Germinal center (tissue), 1 donor: ENCODE measurements at regions not wholly inside any gene's neighbourhood (a gene's known extent, or its start where the extent isn't known, plus 50 kb on each side); places are given as distances from the start of the nearest gene placed in this dataset.
A peak's percentile ranks its signal among the peaks of the same experiment; 100 is the strongest.
"Not testable (repeated sequence)": the region's sequence is repeated elsewhere in the genome, so short reads cannot be mapped to it uniquely, and the experiment has no call there.

Experiments used
- DNase-seq: peaks from one replicate; pipeline ENCODE4 v3.0.0; 2012; ENCODE audit warnings: mixed read lengths, low spot score

GRCh38 chr10:9910446-9910845, 1107.2 kb upstream of the CELF2 start:
- no peak for DNase-seq

DNA sequence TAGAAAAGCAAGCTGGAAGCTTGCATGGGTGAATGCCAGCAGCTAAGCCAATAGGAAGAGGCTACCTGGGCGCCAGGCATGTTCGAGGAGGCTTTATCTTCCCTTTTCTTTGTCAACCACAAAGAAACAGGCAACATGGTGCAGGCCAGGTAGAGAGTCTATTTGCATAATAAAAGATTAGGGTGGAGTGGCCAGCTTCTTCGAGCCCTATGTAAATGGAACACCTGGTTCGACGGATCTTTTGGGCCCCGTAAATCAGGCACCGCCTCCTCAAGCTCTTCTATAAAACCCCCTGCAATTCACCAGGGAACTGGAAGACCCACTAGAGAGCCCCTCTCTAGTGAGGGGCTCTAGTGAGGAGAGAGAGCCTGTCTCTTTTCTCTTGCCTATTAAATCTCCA, 1106.2 kb upstream of the CELF2 start:
- no peak for DNase-seq

DNA sequence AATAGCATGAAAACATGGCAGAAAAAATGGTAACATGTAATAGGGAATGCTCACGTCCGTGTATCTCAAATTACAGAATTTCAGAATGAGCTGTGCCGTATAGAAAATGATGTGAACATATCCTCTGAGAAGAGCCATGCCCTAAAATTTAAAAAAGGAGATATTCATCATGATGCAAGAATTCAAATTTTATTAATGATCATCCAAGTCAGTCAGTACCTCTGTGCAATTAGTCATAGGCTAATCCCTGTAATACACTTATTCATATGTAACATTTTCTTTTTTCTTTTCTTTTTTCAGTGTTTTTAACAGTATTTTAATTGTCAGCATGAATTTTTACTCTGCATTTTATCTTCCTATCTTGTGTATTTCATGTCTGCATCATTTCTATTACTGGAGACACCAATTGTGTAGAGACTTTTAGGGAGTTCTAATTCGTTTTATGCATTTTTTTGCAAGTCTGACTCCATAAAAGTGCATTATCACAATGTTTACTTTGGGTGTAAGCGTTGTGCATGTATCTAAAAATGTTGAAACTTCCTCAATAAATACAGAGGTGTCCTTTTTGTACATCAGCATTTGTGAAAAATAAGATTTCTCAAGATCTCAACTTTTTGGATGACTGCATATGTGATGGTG, 1103.7 kb upstream of the CELF2 start:
- DNase-seq, result no peak

- DNase-seq, result no peak
Measured at GRCh38 chr10:9921544-9921943, 1096.1 kb upstream of the CELF2 start.

DNA sequence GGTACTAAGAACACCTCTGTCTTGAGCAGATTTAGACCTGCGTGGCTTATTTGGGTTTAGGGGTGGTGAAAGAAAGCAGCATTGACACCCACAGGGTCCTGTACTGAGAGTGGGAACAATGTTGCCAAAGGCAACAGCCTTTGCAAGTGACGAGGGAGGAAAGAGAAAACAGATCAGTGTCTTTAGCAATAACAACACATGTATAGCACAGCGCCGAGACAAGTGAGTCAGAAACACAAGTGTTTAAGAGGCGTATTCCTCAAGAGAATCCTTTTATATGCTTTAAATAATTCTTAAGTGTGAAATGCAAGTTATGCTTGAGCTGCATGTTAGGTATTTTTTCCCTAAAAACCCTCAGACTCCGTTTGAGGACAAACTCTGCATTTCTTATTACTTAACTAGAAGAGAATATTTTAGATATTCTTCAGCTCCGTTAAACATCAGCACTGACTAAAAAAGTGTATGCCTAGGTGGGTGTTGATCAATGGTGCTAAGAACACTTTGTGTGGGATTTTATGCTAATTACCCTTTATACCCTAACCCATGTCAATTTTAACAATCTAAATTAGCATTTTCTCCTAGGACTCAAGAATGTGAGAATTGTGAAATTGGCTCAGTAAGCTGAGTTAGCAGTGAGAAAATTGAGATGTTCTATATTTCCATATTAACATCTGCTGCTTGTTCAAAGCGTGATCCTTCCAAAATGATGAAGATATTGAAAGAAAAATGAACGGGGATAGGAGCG, 1095.4 kb upstream of the CELF2 start:
- no peak for DNase-seq

DNA sequence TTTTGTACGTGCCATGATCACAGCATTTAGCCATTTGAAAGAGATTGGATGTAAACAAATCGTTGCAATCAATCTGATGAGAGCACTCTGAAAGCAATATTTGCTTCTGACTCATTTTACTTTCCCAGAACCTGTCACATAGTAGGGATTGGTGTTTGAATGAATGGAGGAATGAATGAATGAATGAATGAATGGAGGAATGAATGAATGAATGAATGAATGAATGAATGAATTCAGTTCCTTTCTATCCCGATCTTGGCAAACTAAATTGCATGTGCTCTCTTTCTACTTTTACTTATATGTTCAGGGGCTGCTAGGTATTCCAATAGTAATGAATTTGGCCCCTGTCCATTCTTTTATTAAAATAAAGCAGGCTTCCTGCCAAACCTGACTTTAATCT, 1091.7 kb upstream of the CELF2 start:
- no peak for DNase-seq

DNA sequence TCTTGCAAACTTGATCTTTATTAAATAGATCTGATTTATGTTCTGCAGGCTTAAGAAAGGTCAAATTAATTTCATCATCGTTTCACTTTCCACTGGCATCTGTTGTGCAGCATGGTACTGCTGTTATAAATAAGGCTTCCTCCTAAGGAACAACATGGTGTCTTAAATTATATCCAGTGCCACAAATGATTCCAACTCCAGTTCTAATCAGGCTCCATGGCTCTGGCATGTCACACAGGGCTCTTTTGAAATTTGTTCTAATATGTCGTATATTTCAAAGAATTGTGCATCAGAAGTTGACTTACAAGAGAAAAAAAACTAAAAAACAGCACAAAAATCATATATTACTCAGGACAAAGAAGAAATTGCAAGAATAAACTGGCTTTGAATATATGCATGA, 1090.8 kb upstream of the CELF2 start:
- DNase-seq, result no peak

DNA sequence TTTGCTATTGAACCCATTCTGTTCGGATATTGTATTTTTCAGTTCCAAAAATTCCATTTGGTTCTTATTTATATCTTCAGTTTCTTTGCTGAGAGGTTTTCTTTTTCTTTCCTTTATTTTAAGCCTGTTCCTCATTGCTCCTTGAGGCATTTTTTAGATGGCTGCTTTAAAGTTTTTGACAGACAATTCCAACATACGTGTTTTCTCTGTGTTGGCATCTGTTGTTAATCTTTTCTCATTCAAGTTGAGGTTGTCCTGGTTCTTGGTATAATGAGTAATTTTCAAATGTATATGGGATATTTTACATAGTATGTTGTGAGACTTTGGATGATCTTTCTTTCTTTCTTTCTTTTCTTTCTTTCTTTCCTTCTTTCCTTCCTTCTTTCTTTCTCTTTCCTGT, 1078.0 kb upstream of the CELF2 start:
- no peak for DNase-seq

DNA sequence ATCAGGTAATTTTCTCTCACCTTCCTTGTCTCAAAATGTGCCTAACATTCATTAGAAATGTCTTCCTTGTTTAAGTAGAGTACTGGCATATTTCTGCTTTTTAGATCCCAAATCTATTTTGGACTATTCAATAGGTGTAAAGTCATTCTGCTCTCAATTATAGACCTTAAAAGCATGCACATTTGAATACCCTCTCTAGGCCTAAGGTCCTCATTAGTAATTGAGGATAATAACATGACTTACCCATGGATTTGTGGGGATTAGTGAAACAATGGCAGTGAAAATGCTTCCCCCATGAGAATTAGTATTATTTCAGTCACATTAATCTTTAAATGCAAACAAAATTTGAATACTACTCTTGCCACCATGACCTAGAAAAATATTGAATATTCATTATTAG, 1073.0 kb upstream of the CELF2 start:
- no peak for DNase-seq

DNA sequence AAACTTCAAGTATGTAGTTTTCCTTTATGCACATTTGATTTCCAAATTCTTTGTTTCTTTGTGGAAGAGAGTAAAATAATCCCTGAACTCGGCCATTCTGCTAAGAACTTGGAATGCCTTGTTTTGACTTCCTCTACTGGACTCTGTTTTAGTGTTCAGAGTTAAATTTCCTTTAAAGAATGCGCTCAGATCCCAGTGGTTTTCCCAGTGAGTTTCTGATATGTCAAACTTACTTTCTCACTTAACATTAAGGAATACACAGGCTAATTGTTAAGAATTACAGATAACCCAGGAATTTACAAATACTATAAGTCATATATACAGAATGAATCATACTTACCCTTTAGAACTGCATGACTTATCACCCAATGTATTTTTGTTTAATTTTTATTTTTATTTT, 1067.6 kb upstream of the CELF2 start:
- DNase-seq, result no peak

DNA sequence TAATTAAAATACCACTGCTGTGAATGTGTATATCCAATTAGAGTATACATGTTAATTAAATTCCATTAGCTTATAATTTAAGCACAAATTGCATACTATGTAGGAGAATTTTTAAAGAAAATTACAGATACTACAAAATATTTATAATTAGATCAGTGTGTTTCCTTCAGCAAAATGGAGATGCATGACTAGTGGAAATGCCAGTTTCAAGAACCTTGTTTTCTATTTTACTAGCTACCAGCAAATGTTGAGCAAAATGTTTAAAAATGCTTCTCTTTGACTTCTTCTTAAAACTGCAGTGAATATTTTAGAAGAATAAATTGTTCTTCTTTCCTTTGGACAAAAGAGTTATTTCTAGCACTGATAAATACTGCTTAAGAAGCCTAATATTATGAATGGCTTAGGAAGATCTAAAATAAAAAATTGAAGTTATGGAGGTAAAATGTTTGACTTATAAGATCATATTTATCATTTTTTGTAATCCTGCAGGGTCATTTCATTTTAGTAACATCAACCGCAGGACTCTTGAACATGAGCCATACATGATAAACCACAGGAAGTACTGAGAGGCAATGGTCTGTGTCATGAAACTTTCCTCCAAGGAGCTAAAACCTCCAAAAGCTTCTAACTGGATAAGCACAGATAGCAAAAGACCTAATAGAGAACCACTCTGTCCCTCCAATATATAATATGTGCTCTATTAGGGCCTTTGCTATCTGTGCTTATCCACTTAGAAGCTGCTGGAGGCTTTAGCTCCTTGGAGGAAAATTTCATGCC, 1066.0 kb upstream of the CELF2 start:
- DNase-seq, result no peak

GRCh38 chr10:9957351-9957750, 1060.3 kb upstream of the CELF2 start:
- DNase-seq, result no peak

DNA sequence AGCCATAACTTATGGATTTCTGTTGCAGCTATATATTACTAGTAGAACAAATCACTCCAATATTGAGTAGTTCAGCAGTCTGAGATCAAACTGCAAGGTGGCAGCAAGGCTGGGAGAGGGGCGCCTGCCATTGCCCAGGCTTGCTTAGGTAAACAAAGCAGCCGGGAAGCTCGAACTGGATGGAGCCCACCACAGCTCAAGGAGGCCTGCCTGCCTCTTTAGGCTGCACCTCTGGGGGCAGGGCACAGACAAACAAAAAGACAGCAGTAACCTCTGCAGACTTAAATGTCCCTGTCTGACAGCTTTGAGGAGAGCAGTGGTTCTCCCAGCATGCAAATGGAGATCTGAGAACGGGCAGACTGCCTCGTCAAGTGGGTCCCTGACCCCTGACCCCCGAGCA, 1059.8 kb upstream of the CELF2 start:
- not testable (repeated sequence) for DNase-seq

DNA sequence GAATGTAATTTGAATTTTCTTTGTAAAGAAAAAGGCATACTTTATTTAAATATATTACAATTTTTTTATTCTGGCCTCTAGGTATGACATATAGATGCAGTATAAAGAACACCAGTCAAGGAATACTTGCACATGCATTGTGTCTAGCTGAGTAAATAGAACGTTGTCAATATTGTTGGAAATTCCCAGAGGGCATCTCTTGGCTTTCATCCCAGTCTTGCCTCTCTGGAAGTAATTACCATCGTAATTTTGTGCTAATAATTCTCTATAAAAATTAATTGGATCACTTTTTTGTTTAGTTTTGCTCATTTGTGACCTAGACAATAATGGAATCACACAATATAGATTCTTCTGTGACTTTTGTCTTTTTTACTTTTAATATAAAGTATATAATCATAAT, 1052.3 kb upstream of the CELF2 start:
- DNase-seq, result no peak

- DNase-seq, result no peak
Measured at GRCh38 chr10:9986786-9987185, 1030.9 kb upstream of the CELF2 start.

GRCh38 chr10:9987197-9987596, 1030.5 kb upstream of the CELF2 start:
- DNase-seq, result no peak

DNA sequence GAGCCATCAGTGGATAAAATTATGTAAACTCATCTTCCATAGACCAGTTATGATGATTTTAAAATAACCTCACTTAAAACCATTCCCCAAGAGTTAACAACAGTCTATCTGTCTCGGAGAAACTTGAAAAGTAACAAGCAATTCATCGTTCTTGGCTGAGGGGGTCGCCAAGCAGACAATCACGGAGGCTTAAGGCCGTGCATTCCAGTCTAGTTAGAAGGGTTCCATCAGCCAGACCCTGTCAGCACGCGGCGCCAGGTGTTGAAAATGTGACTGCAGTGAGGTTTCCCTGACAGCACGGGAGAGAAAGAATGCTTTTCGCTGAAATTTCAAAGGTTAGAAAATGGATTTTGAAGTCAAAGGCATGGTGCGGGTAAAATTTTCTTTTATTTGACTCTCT, 1025.0 kb upstream of the CELF2 start:
- DNase-seq, result no peak

GRCh38 chr10:9994131-9994530, 1023.5 kb upstream of the CELF2 start:
- no peak for DNase-seq

DNA sequence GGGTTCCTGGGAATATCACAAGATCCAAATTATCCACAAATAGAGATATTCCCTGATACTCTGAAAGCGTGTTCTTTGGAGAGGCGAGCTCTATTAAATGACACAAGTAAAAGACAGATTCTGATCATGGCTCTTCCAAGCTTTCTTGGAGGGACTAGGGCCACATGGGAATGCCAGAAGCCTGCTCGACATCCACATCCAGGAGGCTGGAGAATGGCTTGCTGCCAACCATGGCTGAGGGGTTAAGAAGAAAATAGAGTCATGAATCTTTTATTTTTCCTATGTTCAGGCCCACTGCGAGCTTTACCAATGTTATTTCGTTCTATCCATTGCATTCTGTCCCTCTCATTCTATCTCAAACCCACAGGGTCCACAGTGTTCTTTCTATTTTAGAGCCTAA, 1018.0 kb upstream of the CELF2 start:
- DNase-seq, result no peak

DNA sequence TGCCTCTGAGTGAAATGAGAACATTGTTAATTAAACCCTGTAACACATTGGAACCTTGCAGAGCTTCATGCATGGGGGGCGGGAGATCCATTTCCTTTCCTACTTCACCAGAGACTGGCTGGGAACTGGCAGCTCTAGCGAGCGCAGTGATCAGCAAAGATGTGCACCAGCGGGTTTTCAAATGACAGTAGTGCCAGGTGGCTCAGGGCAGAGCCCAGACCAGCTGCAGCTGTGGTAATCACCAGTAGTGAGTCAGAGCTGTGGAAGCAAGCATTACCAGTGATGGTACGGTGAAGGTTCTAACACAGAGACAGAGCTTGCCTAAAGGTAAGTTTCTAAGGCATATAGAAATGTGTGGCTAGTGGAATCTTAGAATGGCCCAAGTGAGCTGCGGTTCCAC, 1009.7 kb upstream of the CELF2 start:
- DNase-seq, result peak; percentile 6

- DNase-seq, result no peak
Measured at GRCh38 chr10:10010397-10010796, 1007.3 kb upstream of the CELF2 start.

- DNase-seq, result no peak
Measured at GRCh38 chr10:10014846-10015245, 1002.8 kb upstream of the CELF2 start.

- DNase-seq, result no peak
Measured at GRCh38 chr10:10017716-10018115, 1000.0 kb upstream of the CELF2 start.
